ENCODE measurements at regions not wholly inside any gene's neighbourhood (a gene's known extent, or its start where the extent isn't known, plus 50 kb on each side); places are given as distances from the start of the nearest gene placed in this dataset.

GRCh38 chr21:16855164-16855667 is 657.6 kb upstream of the CXADR start:
- no peak for DNase-seq

- no peak for DNase-seq
These were observed 649.4 kb upstream of the CXADR start for GRCh38 chr21:16863362-16863905.

- no peak for DNase-seq
These were observed 648.9 kb upstream of the CXADR start for GRCh38 chr21:16863908-16864307.

GRCh38 chr21:16865632-16866031 is 647.2 kb upstream of the CXADR start:
- DNase-seq = no peak

- no peak for DNase-seq
These were observed 646.0 kb upstream of the CXADR start for GRCh38 chr21:16866851-16867250.

- no peak for DNase-seq
These were observed 642.7 kb upstream of the CXADR start for GRCh38 chr21:16870103-16870502.

- DNase-seq = no peak
These were observed 640.2 kb upstream of the CXADR start for GRCh38 chr21:16872616-16873015.

GRCh38 chr21:16873176-16873575 is 639.7 kb upstream of the CXADR start:
- no peak for DNase-seq

GRCh38 chr21:16873596-16873995 is 639.2 kb upstream of the CXADR start:
- DNase-seq = no peak

- DNase-seq = no peak
These were observed 633.4 kb upstream of the CXADR start for GRCh38 chr21:16879479-16879878.

GRCh38 chr21:16891821-16892220 is 621.0 kb upstream of the CXADR start:
- no peak for DNase-seq

GRCh38 chr21:16900685-16901084 is 612.2 kb upstream of the CXADR start:
- no peak for DNase-seq

- no peak for DNase-seq
These were observed 604.8 kb upstream of the CXADR start for GRCh38 chr21:16908077-16908476.

GRCh38 chr21:16910435-16911165 is 602.2 kb upstream of the CXADR start:
- DNase-seq = no peak

GRCh38 chr21:16911166-16911607 is 601.7 kb upstream of the CXADR start:
- no peak for DNase-seq

- no peak for DNase-seq
These were observed 600.8 kb upstream of the CXADR start for GRCh38 chr21:16912075-16912474.

- DNase-seq = no peak
These were observed 599.8 kb upstream of the CXADR start for GRCh38 chr21:16913010-16913409.

GRCh38 chr21:16928439-16928838 is 584.4 kb upstream of the CXADR start:
- DNase-seq = no peak

GRCh38 chr21:16932314-16932713 is 580.5 kb upstream of the CXADR start:
- no peak for DNase-seq

GRCh38 chr21:16942703-16943102 is 570.1 kb upstream of the CXADR start:
- DNase-seq = no peak

GRCh38 chr21:16943231-16943630 is 569.6 kb upstream of the CXADR start:
- DNase-seq = no peak

- DNase-seq = no peak
These were observed 567.3 kb upstream of the CXADR start for GRCh38 chr21:16945580-16945979.

- no peak for DNase-seq
These were observed 556.0 kb upstream of the CXADR start for GRCh38 chr21:16956824-16957223.

GRCh38 chr21:16965424-16965823 is 547.4 kb upstream of the CXADR start:
- DNase-seq = no peak

- no peak for DNase-seq
These were observed 544.4 kb upstream of the CXADR start for GRCh38 chr21:16968436-16968835.

Measured in T-helper 9 cell (primary cell).